ENCODE measurements at regions not wholly inside any gene's neighbourhood (a gene's known extent, or its start where the extent isn't known, plus 50 kb on each side); places are given as distances from the start of the nearest gene placed in this dataset.

DNA sequence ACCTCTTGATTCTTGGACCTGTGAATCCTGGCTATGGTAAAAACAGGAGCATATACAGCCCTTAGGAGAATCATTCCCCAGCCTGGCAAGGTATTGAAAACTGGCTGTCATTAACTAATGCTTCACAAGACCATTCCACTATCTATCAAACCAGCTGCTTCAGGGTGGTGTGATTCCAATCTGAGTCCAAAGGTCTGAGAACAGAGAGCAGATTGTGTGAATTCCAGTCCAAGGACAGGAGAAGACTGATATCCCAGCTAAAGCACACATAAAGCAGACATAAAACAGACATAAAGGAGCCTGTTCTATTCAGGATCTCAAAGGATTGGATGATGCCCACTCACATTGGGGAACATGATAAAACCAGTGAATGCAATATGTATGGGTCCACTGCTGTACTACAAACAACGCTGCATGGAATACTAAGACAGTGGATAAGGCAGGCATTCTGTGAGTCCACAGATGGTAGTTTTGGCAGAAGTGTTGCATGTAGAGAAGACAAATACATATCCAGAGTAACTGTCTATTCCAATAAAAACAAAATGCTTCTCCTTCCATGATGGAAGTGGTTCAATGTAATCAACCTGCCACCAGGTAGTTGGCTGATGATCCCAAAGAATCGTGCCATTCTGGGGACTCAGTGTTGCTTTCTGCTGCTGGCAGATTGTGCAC is 363.9 kb downstream of the KCNJ3 start (continued):
- TF ChIP-seq RNF2 (IDR thresholded peaks at IDR 0.05; ENCODE audit: borderline replicate concordance, low read depth, low read length, missing control alignments, poor library complexity, severe bottlenecking) = no peak
- TF ChIP-seq, protein P1, sequence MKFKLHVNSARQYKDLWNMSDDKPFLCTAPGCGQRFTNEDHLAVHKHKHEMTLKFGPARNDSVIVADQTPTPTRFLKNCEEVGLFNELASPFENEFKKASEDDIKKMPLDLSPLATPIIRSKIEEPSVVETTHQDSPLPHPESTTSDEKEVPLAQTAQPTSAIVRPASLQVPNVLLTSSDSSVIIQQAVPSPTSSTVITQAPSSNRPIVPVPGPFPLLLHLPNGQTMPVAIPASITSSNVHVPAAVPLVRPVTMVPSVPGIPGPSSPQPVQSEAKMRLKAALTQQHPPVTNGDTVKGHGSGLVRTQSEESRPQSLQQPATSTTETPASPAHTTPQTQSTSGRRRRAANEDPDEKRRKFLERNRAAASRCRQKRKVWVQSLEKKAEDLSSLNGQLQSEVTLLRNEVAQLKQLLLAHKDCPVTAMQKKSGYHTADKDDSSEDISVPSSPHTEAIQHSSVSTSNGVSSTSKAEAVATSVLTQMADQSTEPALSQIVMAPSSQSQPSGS (IDR thresholded peaks at IDR 0.05; ENCODE audit: low read length) = no peak

All from H1 (cell line).